ENCODE measurements at regions not wholly inside any gene's neighbourhood (a gene's known extent, or its start where the extent isn't known, plus 50 kb on each side); places are given as distances from the start of the nearest gene placed in this dataset.

- TF ChIP-seq CHD7 (IDR thresholded peaks at IDR 0.05; ENCODE audit: insufficient replicate concordance, low read length) = no peak
- TF ChIP-seq TAF1 (IDR thresholded peaks at IDR 0.05; ENCODE audit: low read depth, low read length) = no peak
- no peak for TF ChIP-seq BCL11A (IDR thresholded peaks at IDR 0.05; ENCODE audit: low read depth in 2 of 2, low read length in 2 of 2)
- TF ChIP-seq KDM1A (IDR thresholded peaks at IDR 0.05; ENCODE audit: borderline replicate concordance, low read length) = no peak
- no peak for TF ChIP-seq POLR2AphosphoS5 (IDR thresholded peaks at IDR 0.05; ENCODE audit: low read depth, low read length)
- TF ChIP-seq TBP (IDR thresholded peaks at IDR 0.05; ENCODE audit: low read depth, low read length) = no peak
- TF ChIP-seq TEAD4 (IDR thresholded peaks at IDR 0.05; ENCODE audit: low read depth, low read length) = no peak
Measured at GRCh38 chr9:90097237-90097636, 492.4 kb downstream of the GADD45G start (continued).

All from H1 (cell line).